Endothelial cell of umbilical vein (primary cell): ENCODE measurements at regions not wholly inside any gene's neighbourhood (a gene's known extent, or its start where the extent isn't known, plus 50 kb on each side); places are given as distances from the start of the nearest gene placed in this dataset.
A peak's percentile ranks its signal among the peaks of the same experiment; 100 is the strongest.
"Not testable (repeated sequence)": the region's sequence is repeated elsewhere in the genome, so short reads cannot be mapped to it uniquely, and the experiment has no call there.

Experiments
- BruUV-seq: library from RNA; stranded (reverse); fragments of 400-500 nt; replicated peaks from 2 replicates; lab custom pipeline; 2021; lab: Mats Ljungman, UMichigan
- CTCF ChIA-PET: fragments of 300-600, 350-600 bp; sonication (Branson Sonifier 250); formaldehyde crosslinking; loops from one replicate; lab custom pipeline; 2021; ENCODE audit warnings: antibody characterized with exemption, inconsistent platforms; lab: Charles Lee
- POLR2A ChIA-PET: fragments of 300-600, 350-600 bp; sonication (Branson Sonifier 250); formaldehyde crosslinking; loops from one replicate; lab custom pipeline; 2021; ENCODE audit warnings: antibody characterized with exemption, inconsistent platforms; lab: Charles Lee
- DNase-seq: peaks from one replicate; pipeline ENCODE4 v3.0.0-alpha.2; 2011; ENCODE audit warnings: low read depth, low spot score
- FAIRE-seq: peaks from 2 replicates; lab custom pipeline; 2011; peaks lifted over from hg19 to GRCh38; lab: Jason Lieb, UNC
- H2AFZ ChIP-seq: 2 replicates; pipeline ENCODE4 v1.6.0; 2012; ENCODE audit warnings: low read depth, low read length, control low read depth, inconsistent platforms
- H3K27ac ChIP-seq: 2 replicates; pipeline ENCODE4 v1.5.1; 2011; ENCODE audit warnings: low read depth, mild to moderate bottlenecking, control low read depth, low read length, moderate library complexity; ENCODE audit not compliant: insufficient read depth
- H3K27me3 ChIP-seq, 2 experiments: 2 replicates each; pipeline versions ENCODE4 v1.6.0 to v1.6.1; 2011; ENCODE audit warnings: low read length in 2 of 2, mixed read lengths in 1 of 2; ENCODE audit not compliant: control insufficient read depth in 2 of 2, insufficient read depth in 2 of 2
- H3K36me3 ChIP-seq, 2 experiments: 2 replicates in 1 of 2; 3 replicates in 1 of 2; pipeline ENCODE4 v1.5.1; 2011; ENCODE audit warnings: low read length in 2 of 2, mild to moderate bottlenecking in 1 of 2, moderate library complexity in 1 of 2; ENCODE audit not compliant: control insufficient read depth in 2 of 2, insufficient read depth in 2 of 2; ENCODE audit errors: extremely low read depth in 1 of 2
- H3K4me1 ChIP-seq: 3 replicates; pipeline ENCODE4 v1.5.1; 2011; ENCODE audit warnings: mild to moderate bottlenecking, low read length; ENCODE audit not compliant: control insufficient read depth, insufficient read depth; ENCODE audit errors: extremely low read depth
- H3K4me2 ChIP-seq: 2 replicates; pipeline ENCODE4 v1.6.1; 2011; ENCODE audit warnings: low read length, control low read depth, mixed read lengths; ENCODE audit not compliant: insufficient read depth
- H3K4me3 ChIP-seq, 3 experiments: fragments of 200-600 bp in 1 of 3; sonication (generic), shearing (Covaris generic) in 1 of 3; replicated peaks in 1 of 3; 2 replicates each; pipeline ENCODE4 v1.5.1; 2011 to 2016; ENCODE audit warnings: control low read depth in 3 of 3, low read length in 3 of 3, mild to moderate bottlenecking in 2 of 3, inconsistent platforms in 1 of 3, low read depth in 1 of 3, moderate library complexity in 1 of 3; ENCODE audit not compliant: insufficient read depth in 1 of 3
- H3K79me2 ChIP-seq: 2 replicates; pipeline ENCODE4 v1.6.0; 2012; ENCODE audit warnings: low read length, inconsistent platforms; ENCODE audit not compliant: control insufficient read depth, insufficient read depth
- H3K9ac ChIP-seq: replicated peaks from 2 replicates; pipeline ENCODE3; 2011; ENCODE audit warnings: low read length, control low read depth; ENCODE audit not compliant: insufficient read depth; ENCODE audit errors: extremely low read depth
- H3K9me1 ChIP-seq: replicated peaks from 3 replicates; pipeline ENCODE4 v1.6.0; 2011; ENCODE audit warnings: mild to moderate bottlenecking, low read length; ENCODE audit not compliant: control insufficient read depth, insufficient read depth; ENCODE audit errors: extremely low read depth
- H3K9me3 ChIP-seq: replicated peaks from 2 replicates; pipeline ENCODE4 v1.5.1; 2012; ENCODE audit warnings: low read length, inconsistent platforms; ENCODE audit not compliant: control insufficient read depth, insufficient read depth
- H4K20me1 ChIP-seq: replicated peaks from 2 replicates; pipeline ENCODE3; 2011; ENCODE audit warnings: mild to moderate bottlenecking, low read length; ENCODE audit not compliant: control insufficient read depth, insufficient read depth; ENCODE audit errors: extremely low read depth
- CTCF ChIP-seq, 2 donors: IDR thresholded peaks; 1 replicate in 1 of 2; 2 replicates in 1 of 2; pipeline ENCODE4 v1.5.1; 2011; ENCODE audit warnings: low read length in 2 of 2, mild to moderate bottlenecking in 2 of 2, moderate library complexity in 2 of 2, control low read depth in 1 of 2, inconsistent platforms in 1 of 2, low read depth in 1 of 2; ENCODE audit not compliant: insufficient read depth in 1 of 2; ENCODE audit errors: extremely low read depth in 1 of 2
- EZH2 ChIP-seq: IDR thresholded peaks from 2 replicates; pipeline ENCODE4 v1.6.1; 2012; ENCODE audit warnings: borderline replicate concordance, low read depth, mild to moderate bottlenecking, moderate library complexity, low read length, inconsistent platforms; ENCODE audit not compliant: severe bottlenecking
- FOS ChIP-seq: IDR thresholded peaks from 2 replicates; pipeline ENCODE4 v1.6.1; 2011; ENCODE audit warnings: mild to moderate bottlenecking, low read length, moderate library complexity, borderline replicate concordance; ENCODE audit not compliant: insufficient read depth
- JUN ChIP-seq: IDR thresholded peaks from 2 replicates; pipeline ENCODE4 v1.6.1; 2011; ENCODE audit warnings: borderline replicate concordance, low read depth; ENCODE audit not compliant: insufficient read length, insufficient read depth
- MYC ChIP-seq: IDR thresholded peaks from one replicate; pipeline ENCODE4 v1.6.1; 2011; ENCODE audit warnings: mild to moderate bottlenecking, low read depth, low read length
- dilution Hi-C: fragments of 300-500 bp; cut with MboI; formaldehyde crosslinking; loops from one replicate; pipeline ENCODE4 v1.15.0; 2019; ENCODE audit warnings: low sequenced_read_pairs; ENCODE audit not compliant: extremely low pct_ligation_motif_present
- intact Hi-C: fragments of 100-400 bp; cut with micrococcal nuclease; formaldehyde crosslinking; loops from one replicate; pipeline ENCODE4 v1.10.0; 2022

GRCh38 chr4:55001538-55001937 lies 123.9 kb downstream of the KDR start:
- H3K9me3 ChIP-seq, result no peaks in the 10 kb centered on the region
- dilution Hi-C loops (no loop called here), intact Hi-C loops (no loop called here)
- no peak overlapping the region for H2AFZ ChIP-seq
- no peak overlapping the region for H3K9ac ChIP-seq
- FAIRE-seq, result no peak
- H3K27ac ChIP-seq, result no peak overlapping the region
- H3K4me1 ChIP-seq, result peaks cover 4% of the 10 kb centered on the region
- no peak overlapping the region for H3K4me3 ChIP-seq
- no peaks in the 10 kb centered on the region for H3K36me3 ChIP-seq
- H3K27me3 ChIP-seq, result peaks cover 0 to 2% of the 10 kb centered on the region in 2 experiments
- H4K20me1 ChIP-seq, result no peaks in the 10 kb centered on the region
- H3K9me1 ChIP-seq, result no peaks in the 10 kb centered on the region
- no peak overlapping the region for H3K4me2 ChIP-seq
- no peak for DNase-seq
- TF ChIP-seq JUN (no peak), MYC (no peak), EZH2 (no peak)
- POLR2A ChIA-PET, result no interaction called here
- no TSS peak for BruUV-seq
- no peaks in the 10 kb centered on the region for H3K79me2 ChIP-seq
- CTCF ChIA-PET, result no interaction called here

- no peaks in the 10 kb centered on the region for H3K36me3 ChIP-seq
- FAIRE-seq (peak; percentile 12), DNase-seq (peak; percentile 65)
- dilution Hi-C loops (loop anchor here (25.0 kb wide), 1 partner anchor 313 kb away; no protein-coding TSS in a partner anchor), intact Hi-C loops (loop anchor here (1.0 kb wide), 2 partner anchors 322 to 556 kb away; no protein-coding TSS in a partner anchor)
- H3K9me1 ChIP-seq, result no peaks in the 10 kb centered on the region
- H3K4me1 ChIP-seq, result no peaks in the 10 kb centered on the region
- H3K4me2 ChIP-seq, result no peak overlapping the region
- TF ChIP-seq CTCF (IDR thresholded peaks at IDR 0.05; ENCODE audit: extremely low read depth in 1 of 2, insufficient read depth in 1 of 2, low read depth in 1 of 2, low read length in 2 of 2) (peak; percentile 34 to 43), FOS (no peak)
- H3K27ac ChIP-seq, result no peak overlapping the region
- H3K9me3 ChIP-seq, result no peaks in the 10 kb centered on the region
- H3K79me2 ChIP-seq, result no peaks in the 10 kb centered on the region
- H3K27me3 ChIP-seq, result peaks cover 0 to 2% of the 10 kb centered on the region in 2 experiments
- POLR2A ChIA-PET, result no interaction called here
- CTCF ChIA-PET, result interaction anchor here (0.6 to 2.2 kb wide), 43 partner anchors 12 to 1838 kb away, joined by 3 to 55 read pairs (median 4); partner anchors contain the start of genes KDR, PPAT, SRD5A3 and TMEM165
- no peak overlapping the region for H3K9ac ChIP-seq
- no peak overlapping the region for H3K4me3 ChIP-seq
- no peaks in the 10 kb centered on the region for H4K20me1 ChIP-seq
- BruUV-seq, result no TSS peak
- no peak overlapping the region for H2AFZ ChIP-seq
These were observed 126.4 kb downstream of the KDR start for GRCh38 chr4:54999003-54999402.

GRCh38 chr4:54993473-54994026 lies 131.8 kb downstream of the KDR start:
- H3K79me2 ChIP-seq, H3K9ac ChIP-seq, H3K4me3 ChIP-seq, BruUV-seq, FAIRE-seq, POLR2A ChIA-PET, H3K27ac ChIP-seq, H3K4me1 ChIP-seq, H3K9me3 ChIP-seq, H3K36me3 ChIP-seq, DNase-seq, H4K20me1 ChIP-seq, H3K27me3 ChIP-seq, H3K4me2 ChIP-seq, H2AFZ ChIP-seq, intact Hi-C loops, H3K9me1 ChIP-seq: not testable (repeated sequence)
- CTCF ChIA-PET, result interaction anchor here (1.1 kb wide), 1 partner anchor 11 kb away, joined by 3 read pairs; no protein-coding TSS in a partner anchor
- dilution Hi-C loops, result loop anchor here (25.0 kb wide), 1 partner anchor 319 kb away; no protein-coding TSS in a partner anchor
